Neural cell (in vitro differentiated cells): ENCODE measurements at regions not wholly inside any gene's neighbourhood (a gene's known extent, or its start where the extent isn't known, plus 50 kb on each side); places are given as distances from the start of the nearest gene placed in this dataset.

Experiments used
- H2AFZ ChIP-seq: fragments of 200-600, 300-800 bp; sonication (generic), shearing (Covaris generic); 2 replicates; pipeline ENCODE4 v1.6.0; 2014; ENCODE audit warnings: low read depth, mild to moderate bottlenecking, antibody characterized with exemption, low read length, moderate library complexity
- H3F3A ChIP-seq: fragments of 200-600 bp; shearing (Covaris generic); 2 replicates; pipeline ENCODE4 v1.6.1; 2016; ENCODE audit warnings: mild to moderate bottlenecking, moderate library complexity, mixed read lengths, antibody characterized with exemption, low read length; ENCODE audit not compliant: insufficient read depth, poor library complexity, severe bottlenecking
- H3K27ac ChIP-seq: fragments of 200-600, 300-800 bp; sonication (generic), shearing (Covaris generic); 2 replicates; pipeline ENCODE4 v1.5.1; 2014; ENCODE audit warnings: mild to moderate bottlenecking, low read length, moderate library complexity
- H3K27me3 ChIP-seq: fragments of 300-800, 200-600 bp; sonication (generic), shearing (Covaris generic); 2 replicates; pipeline ENCODE4 v1.6.0; 2014; ENCODE audit warnings: mild to moderate bottlenecking, low read depth, low read length, moderate library complexity; ENCODE audit not compliant: insufficient read depth
- H3K36me3 ChIP-seq: fragments of 300-800, 200-600 bp; sonication (generic), shearing (Covaris generic); 2 replicates; pipeline ENCODE4 v1.5.1; 2014; ENCODE audit warnings: mild to moderate bottlenecking, antibody characterized with exemption, low read length, moderate library complexity; ENCODE audit not compliant: insufficient read depth
- H3K4me2 ChIP-seq: fragments of 300-800, 200-600 bp; sonication (generic), shearing (Covaris generic); 2 replicates; pipeline ENCODE4 v1.6.0; 2014; ENCODE audit warnings: mild to moderate bottlenecking, low read length
- H3K4me3 ChIP-seq: fragments of 300-800, 200-600 bp; sonication (generic), shearing (Covaris generic); 2 replicates; pipeline ENCODE4 v1.5.1; 2014; ENCODE audit warnings: mild to moderate bottlenecking, low read length, moderate library complexity
- H3K79me2 ChIP-seq: fragments of 200-600 bp; shearing (Covaris generic); replicated peaks from 2 replicates; pipeline ENCODE4 v1.6.0; 2014; ENCODE audit warnings: mild to moderate bottlenecking, low read length, moderate library complexity; ENCODE audit not compliant: insufficient read depth
- H3K9ac ChIP-seq: fragments of 300-800, 200-600 bp; sonication (generic), shearing (Covaris generic); 2 replicates; pipeline ENCODE4 v1.6.1; 2016; ENCODE audit warnings: mild to moderate bottlenecking, low read length, mixed read lengths
- H3K9me2 ChIP-seq: fragments of 200-600 bp; shearing (Covaris generic); 2 replicates; pipeline ENCODE4 v1.6.1; 2016; ENCODE audit warnings: mild to moderate bottlenecking, low read length, mixed read lengths; ENCODE audit not compliant: insufficient read depth
- H3K9me3 ChIP-seq: fragments of 200-600, 300-800 bp; sonication (generic), shearing (Covaris generic); 2 replicates; pipeline ENCODE4 v1.6.1; 2016; ENCODE audit warnings: mild to moderate bottlenecking, mixed run types, low read length, moderate library complexity, mixed read lengths
- H4K20me1 ChIP-seq: fragments of 200-600 bp; shearing (Covaris generic); 2 replicates; pipeline ENCODE4 v1.6.1; 2016; ENCODE audit warnings: mild to moderate bottlenecking, mixed run types; ENCODE audit not compliant: insufficient read depth
- EP300 ChIP-seq: fragments of 450-650 bp; conservative IDR thresholded peaks from 2 replicates; pipeline ENCODE4 v1.6.1; 2014; ENCODE audit warnings: antibody characterized with exemption, mild to moderate bottlenecking, moderate library complexity; ENCODE audit not compliant: poor library complexity, severe bottlenecking
- EZH2 ChIP-seq: fragments of 200-600, 300-800 bp; shearing (Covaris generic), sonication (generic); IDR thresholded peaks from 2 replicates; pipeline ENCODE4 v1.6.1; 2014; ENCODE audit warnings: antibody characterized with exemption, low read length, borderline replicate concordance, mild to moderate bottlenecking; ENCODE audit not compliant: insufficient read depth, poor library complexity, severe bottlenecking
- MXI1 ChIP-seq: fragments of 450-650 bp; conservative IDR thresholded peaks from 2 replicates; pipeline ENCODE4 v1.6.1; 2014; ENCODE audit warnings: antibody characterized with exemption, mild to moderate bottlenecking; ENCODE audit not compliant: poor library complexity, severe bottlenecking
- POLR2AphosphoS5 ChIP-seq: IDR thresholded peaks from 2 replicates; pipeline ENCODE4 v1.6.1; 2012
- RAD21 ChIP-seq: fragments of 450-650 bp; conservative IDR thresholded peaks from 2 replicates; pipeline ENCODE4 v1.6.1; 2014; ENCODE audit warnings: antibody characterized with exemption, mild to moderate bottlenecking, moderate library complexity
- SMC3 ChIP-seq: fragments of 450-650 bp; conservative IDR thresholded peaks from 2 replicates; pipeline ENCODE4 v1.6.1; 2014; ENCODE audit warnings: antibody characterized with exemption, mild to moderate bottlenecking, moderate library complexity; ENCODE audit not compliant: poor library complexity
- TAF1 ChIP-seq: IDR thresholded peaks from 2 replicates; pipeline ENCODE4 v1.6.1; 2012; ENCODE audit warnings: low read depth
- TF ChIP-seq, protein P1 (sequence below): IDR thresholded peaks from 2 replicates; pipeline ENCODE4 v1.6.1; 2012; ENCODE audit warnings: borderline replicate concordance
- TF ChIP-seq, protein P2 (sequence below): fragments of 450-650 bp; IDR thresholded peaks from 2 replicates; pipeline ENCODE4 v1.5.1; 2014; ENCODE audit warnings: antibody characterized with exemption, mild to moderate bottlenecking, moderate library complexity; ENCODE audit not compliant: poor library complexity, severe bottlenecking

DNA sequence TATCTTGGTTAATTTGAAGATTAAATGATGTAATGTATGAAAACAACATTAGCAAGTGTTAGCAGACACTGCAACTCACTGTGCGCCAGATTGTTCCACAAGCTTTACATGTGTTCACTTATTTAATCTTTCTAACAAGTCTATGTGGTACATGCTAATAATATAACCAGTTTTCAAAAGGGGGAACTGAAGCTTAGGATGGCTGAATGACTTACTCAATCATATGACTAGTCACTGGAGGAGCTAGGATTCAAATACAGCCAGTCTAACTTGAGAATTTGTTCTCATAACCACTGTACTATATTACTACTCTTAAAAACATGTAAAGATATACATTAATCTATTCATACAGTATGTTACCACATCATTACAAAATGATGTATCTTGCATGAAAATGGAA is 60.5 kb upstream of the LRIG3 start:
- Histone ChIP-seq H3K9me3 (no peaks in the 10 kb centered on the region), H3K36me3 (no peaks in the 10 kb centered on the region), H3K4me2 (no peak overlapping the region), H3K27ac (no peak overlapping the region), H4K20me1 (no peaks in the 10 kb centered on the region), H3F3A (no peaks in the 10 kb centered on the region), H3K9ac (no peak overlapping the region), H3K9me2 (no peaks in the 10 kb centered on the region), H3K4me3 (no peak overlapping the region), H3K79me2 (no peaks in the 10 kb centered on the region), H3K27me3 (no peaks in the 10 kb centered on the region), H2AFZ (no peak overlapping the region)
- TF ChIP-seq MXI1: no peak
- no peak for TF ChIP-seq RAD21
- no peak for TF ChIP-seq TAF1
- no peak for TF ChIP-seq SMC3
- TF ChIP-seq, protein P1, sequence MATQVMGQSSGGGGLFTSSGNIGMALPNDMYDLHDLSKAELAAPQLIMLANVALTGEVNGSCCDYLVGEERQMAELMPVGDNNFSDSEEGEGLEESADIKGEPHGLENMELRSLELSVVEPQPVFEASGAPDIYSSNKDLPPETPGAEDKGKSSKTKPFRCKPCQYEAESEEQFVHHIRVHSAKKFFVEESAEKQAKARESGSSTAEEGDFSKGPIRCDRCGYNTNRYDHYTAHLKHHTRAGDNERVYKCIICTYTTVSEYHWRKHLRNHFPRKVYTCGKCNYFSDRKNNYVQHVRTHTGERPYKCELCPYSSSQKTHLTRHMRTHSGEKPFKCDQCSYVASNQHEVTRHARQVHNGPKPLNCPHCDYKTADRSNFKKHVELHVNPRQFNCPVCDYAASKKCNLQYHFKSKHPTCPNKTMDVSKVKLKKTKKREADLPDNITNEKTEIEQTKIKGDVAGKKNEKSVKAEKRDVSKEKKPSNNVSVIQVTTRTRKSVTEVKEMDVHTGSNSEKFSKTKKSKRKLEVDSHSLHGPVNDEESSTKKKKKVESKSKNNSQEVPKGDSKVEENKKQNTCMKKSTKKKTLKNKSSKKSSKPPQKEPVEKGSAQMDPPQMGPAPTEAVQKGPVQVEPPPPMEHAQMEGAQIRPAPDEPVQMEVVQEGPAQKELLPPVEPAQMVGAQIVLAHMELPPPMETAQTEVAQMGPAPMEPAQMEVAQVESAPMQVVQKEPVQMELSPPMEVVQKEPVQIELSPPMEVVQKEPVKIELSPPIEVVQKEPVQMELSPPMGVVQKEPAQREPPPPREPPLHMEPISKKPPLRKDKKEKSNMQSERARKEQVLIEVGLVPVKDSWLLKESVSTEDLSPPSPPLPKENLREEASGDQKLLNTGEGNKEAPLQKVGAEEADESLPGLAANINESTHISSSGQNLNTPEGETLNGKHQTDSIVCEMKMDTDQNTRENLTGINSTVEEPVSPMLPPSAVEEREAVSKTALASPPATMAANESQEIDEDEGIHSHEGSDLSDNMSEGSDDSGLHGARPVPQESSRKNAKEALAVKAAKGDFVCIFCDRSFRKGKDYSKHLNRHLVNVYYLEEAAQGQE: no peak
- TF ChIP-seq POLR2AphosphoS5: no peak
- TF ChIP-seq, protein P2, sequence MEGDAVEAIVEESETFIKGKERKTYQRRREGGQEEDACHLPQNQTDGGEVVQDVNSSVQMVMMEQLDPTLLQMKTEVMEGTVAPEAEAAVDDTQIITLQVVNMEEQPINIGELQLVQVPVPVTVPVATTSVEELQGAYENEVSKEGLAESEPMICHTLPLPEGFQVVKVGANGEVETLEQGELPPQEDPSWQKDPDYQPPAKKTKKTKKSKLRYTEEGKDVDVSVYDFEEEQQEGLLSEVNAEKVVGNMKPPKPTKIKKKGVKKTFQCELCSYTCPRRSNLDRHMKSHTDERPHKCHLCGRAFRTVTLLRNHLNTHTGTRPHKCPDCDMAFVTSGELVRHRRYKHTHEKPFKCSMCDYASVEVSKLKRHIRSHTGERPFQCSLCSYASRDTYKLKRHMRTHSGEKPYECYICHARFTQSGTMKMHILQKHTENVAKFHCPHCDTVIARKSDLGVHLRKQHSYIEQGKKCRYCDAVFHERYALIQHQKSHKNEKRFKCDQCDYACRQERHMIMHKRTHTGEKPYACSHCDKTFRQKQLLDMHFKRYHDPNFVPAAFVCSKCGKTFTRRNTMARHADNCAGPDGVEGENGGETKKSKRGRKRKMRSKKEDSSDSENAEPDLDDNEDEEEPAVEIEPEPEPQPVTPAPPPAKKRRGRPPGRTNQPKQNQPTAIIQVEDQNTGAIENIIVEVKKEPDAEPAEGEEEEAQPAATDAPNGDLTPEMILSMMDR: no peak
- no peak for TF ChIP-seq EZH2
- no peak for TF ChIP-seq EP300

DNA sequence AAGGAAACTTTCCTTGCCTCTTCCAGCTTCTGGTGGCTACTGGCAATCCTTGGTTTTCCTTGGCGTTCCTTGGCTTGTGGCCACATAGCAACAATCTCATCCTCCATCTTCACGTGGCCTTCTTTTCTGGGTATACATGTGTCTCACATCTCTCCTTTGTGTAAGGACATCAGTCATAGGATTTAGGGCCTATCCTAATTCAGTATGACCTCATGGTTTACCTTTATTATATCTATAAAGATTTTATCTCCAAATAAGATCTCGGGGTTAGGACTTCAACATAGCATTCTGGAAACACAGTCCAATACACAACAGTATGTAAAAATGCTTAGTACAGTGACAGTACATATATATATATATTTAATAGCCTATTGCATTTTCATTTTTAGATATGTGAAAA is 58.4 kb upstream of the LRIG3 start:
- no peak overlapping the region for H3K27ac ChIP-seq
- no peak overlapping the region for H3K4me2 ChIP-seq

More for the DNA sequence above, 58.4 kb upstream of the LRIG3 start:
- Histone ChIP-seq H2AFZ (no peak overlapping the region), H3K9ac (no peak overlapping the region), H3K27me3 (no peaks in the 10 kb centered on the region), H3K9me2 (no peaks in the 10 kb centered on the region), H4K20me1 (no peaks in the 10 kb centered on the region), H3K36me3 (no peaks in the 10 kb centered on the region), H3F3A (no peaks in the 10 kb centered on the region), H3K9me3 (no peaks in the 10 kb centered on the region), H3K4me3 (no peak overlapping the region), H3K79me2 (no peaks in the 10 kb centered on the region)
- TF ChIP-seq POLR2AphosphoS5: no peak
- TF ChIP-seq, protein P1: no peak
- TF ChIP-seq TAF1: no peak
- no peak for TF ChIP-seq EP300
- TF ChIP-seq SMC3: no peak
- no peak for TF ChIP-seq RAD21
- no peak for TF ChIP-seq MXI1
- no peak for TF ChIP-seq EZH2
- TF ChIP-seq, protein P2: no peak
